Mesodermal cell (in vitro differentiated cells): ENCODE measurements at regions not wholly inside any gene's neighbourhood (a gene's known extent, or its start where the extent isn't known, plus 50 kb on each side); places are given as distances from the start of the nearest gene placed in this dataset.

ENCODE experiments used
- H3K27ac ChIP-seq: 2 replicates; pipeline ENCODE4 v1.7.0; 2013; ENCODE audit warnings: mild to moderate bottlenecking, low read depth, low read length, moderate library complexity; ENCODE audit not compliant: severe bottlenecking
- H3K36me3 ChIP-seq: 2 replicates; pipeline ENCODE4 v1.7.1; 2013; ENCODE audit warnings: mild to moderate bottlenecking, low read length, moderate library complexity; ENCODE audit not compliant: control insufficient read depth, insufficient read depth
- H3K4me1 ChIP-seq: one replicate; pipeline ENCODE4 v1.7.1; 2013; ENCODE audit warnings: mild to moderate bottlenecking, low read length; ENCODE audit not compliant: insufficient read depth, control insufficient read depth, poor library complexity, severe bottlenecking
- H3K4me3 ChIP-seq: 2 replicates; pipeline ENCODE4 v1.7.0; 2013; ENCODE audit warnings: low read length, control low read depth, mild to moderate bottlenecking; ENCODE audit not compliant: insufficient read depth, poor library complexity, severe bottlenecking; ENCODE audit errors: extremely low read depth
- H3K9me3 ChIP-seq: 2 replicates; pipeline ENCODE4 v1.7.1; 2013; ENCODE audit warnings: mild to moderate bottlenecking, low read length, moderate library complexity; ENCODE audit not compliant: control insufficient read depth
- WGBS, 2 experiments: methylation state at CpG; one replicate each; pipeline ENCODE4 v1.1.5; 2013; ENCODE audit warnings: missing lambda C conversion rate in 2 of 2; ENCODE audit not compliant: insufficient coverage in 2 of 2; 5-methylcytosine and 5-hydroxymethylcytosine counted together

DNA sequence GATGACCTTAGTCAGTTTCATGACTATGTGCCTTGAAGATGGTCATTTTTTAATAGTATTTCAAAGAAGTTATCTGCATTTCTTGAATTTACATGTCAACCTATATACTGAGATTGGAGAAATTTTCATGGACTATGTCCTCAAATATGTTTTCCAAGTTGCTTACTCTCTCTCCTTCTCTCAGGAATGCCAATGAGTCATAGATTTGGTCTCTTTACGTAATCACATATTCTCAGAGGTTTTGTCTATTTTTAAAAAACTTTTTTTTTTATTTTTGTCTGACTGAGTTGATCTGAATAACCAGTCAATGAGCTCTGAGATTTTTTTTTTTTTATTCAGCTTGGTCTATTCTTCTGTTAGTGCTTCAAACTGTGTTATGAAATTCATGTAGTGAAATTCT is 374.7 kb upstream of the GRIN3A start:
- no peak overlapping the region for H3K27ac ChIP-seq
- WGBS, 2 experiments = no CpG with 5 or more reads among the region's 1 CpG
- no peaks in the 10 kb centered on the region for H3K36me3 ChIP-seq
- H3K9me3 ChIP-seq = peaks cover 19% of the 10 kb centered on the region
- H3K4me1 ChIP-seq = no peaks in the 10 kb centered on the region
- H3K4me3 ChIP-seq = no peak overlapping the region

DNA sequence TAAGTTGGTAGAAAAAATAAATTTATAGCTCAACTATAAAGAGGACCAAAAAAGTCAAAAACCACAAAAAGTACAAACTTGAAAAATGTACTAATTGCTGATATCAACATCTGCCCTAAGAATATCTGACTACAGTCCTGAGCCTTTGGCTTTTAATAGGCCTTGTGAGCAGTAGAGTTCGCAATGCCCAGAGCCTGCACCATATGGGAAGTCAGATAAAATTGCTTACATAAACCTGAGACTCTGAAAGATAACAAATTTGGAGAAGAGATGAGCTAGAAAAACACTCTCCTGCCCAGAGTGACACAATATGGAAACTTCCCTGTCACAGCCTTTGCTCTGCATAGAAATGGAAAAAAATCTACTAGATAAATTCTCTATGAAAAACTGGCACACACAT is 368.0 kb upstream of the GRIN3A start:
- WGBS, 2 experiments = no CpG with 5 or more reads among the region's 1 CpG
- H3K36me3 ChIP-seq = no peaks in the 10 kb centered on the region
- H3K9me3 ChIP-seq = peaks cover 6% of the 10 kb centered on the region
- no peak overlapping the region for H3K4me3 ChIP-seq
- no peaks in the 10 kb centered on the region for H3K4me1 ChIP-seq
- no peak overlapping the region for H3K27ac ChIP-seq

DNA sequence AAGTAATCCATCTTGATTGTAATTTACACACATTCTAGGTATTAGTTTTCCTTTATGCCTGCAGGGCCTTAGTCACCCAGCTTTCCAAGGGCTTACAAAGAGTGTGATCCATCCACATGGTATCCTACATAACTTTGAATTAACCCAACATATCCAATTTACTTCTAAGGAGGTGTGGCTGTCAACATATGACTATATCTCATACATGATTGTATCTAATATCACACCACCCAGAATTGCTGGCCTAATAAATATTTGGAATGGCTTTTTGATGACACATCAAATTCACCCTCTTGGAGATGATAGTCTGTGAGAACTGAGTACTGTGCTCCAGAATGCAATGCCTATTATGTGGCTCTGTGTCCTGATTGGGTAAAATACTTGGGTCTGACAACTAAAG is 363.3 kb upstream of the GRIN3A start:
- Histone ChIP-seq H3K4me3 (no peak overlapping the region), H3K27ac (no peak overlapping the region), H3K9me3 (no peaks in the 10 kb centered on the region), H3K4me1 (no peaks in the 10 kb centered on the region), H3K36me3 (no peaks in the 10 kb centered on the region)

DNA sequence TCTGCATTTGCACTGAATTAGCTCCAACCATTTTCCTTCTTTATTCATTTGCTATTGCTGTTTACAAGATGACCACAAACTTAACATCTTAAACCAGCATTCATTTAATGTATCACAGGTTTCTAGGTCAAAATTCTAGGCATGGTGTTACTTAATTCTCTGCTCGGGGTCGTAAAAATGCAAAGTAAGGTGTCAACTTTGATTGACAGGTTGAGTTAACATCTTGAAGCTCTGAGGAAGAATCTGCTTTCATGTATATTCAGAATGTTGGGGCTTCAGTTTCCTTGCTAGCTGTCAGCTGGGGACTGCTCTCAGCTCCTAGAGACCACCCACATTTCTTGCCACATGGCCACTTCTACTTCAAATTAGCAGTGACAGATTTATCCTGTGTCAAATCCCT is 348.7 kb upstream of the GRIN3A start:
- Histone ChIP-seq H3K4me3 (no peak overlapping the region), H3K36me3 (no peaks in the 10 kb centered on the region), H3K9me3 (no peaks in the 10 kb centered on the region), H3K4me1 (no peaks in the 10 kb centered on the region), H3K27ac (no peak overlapping the region)
- WGBS, 2 experiments = 30% methylated on average over 2 of the region's 2 CpGs; no CpG with 5 or more reads in 1 of the 2 experiments

DNA sequence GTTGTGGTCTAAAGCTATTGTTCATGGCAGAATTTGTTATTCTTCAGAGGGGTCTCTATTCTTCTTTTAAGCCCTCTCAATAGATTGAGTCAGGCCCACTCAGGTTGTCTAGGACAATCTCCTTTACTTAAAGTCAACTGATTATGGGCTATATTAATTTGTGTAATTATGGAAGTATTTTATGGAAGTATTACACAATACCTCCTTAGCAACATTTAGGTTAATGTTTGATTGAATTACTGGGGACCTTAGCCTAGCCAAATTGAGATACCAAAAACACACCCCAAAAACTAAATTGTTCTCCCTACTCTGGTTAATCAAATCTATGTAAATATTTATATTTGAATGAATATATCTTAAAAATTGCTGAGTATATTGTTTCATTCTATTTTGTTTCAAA is 347.1 kb upstream of the GRIN3A start:
- no peak overlapping the region for H3K4me3 ChIP-seq
- no peaks in the 10 kb centered on the region for H3K36me3 ChIP-seq
- no peaks in the 10 kb centered on the region for H3K9me3 ChIP-seq
- H3K4me1 ChIP-seq = no peaks in the 10 kb centered on the region
- no peak overlapping the region for H3K27ac ChIP-seq

DNA sequence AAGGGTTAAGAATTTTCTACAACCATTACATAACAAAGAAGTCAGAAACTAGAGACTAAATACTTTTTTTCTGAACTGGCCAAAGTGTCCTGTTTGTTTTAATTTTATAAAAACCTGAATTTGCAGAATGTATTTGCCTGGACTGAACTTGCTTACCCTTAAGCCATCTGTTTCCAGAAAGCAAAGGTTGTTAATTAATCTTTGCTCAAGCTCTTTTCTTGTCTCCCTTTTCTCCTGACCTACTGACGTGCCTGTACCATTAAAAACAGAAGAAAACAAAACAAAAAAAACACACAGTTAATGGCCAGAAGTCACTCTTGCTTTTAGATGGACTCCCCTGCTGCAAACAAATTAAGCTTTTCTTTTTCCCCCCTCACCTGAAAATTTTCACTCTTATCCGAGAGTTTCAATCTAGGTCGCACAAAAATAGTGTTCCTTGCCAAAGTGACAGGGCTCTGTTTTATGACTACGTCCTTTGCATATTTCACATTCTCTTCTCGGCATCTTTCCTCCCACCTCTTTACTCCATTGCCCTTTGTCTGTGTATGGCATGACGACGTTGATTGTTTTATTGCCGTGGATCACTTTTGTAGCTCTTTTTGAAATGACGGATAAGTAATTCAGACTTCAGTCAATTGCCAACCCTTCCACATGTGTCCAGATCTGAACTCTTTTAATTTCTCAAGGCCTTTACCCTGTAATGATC is 333.8 kb upstream of the GRIN3A start:
- 74 to 80% methylated on average over 8 to 9 of the region's 9 CpGs for WGBS, 2 experiments
- Histone ChIP-seq H3K27ac (no peak overlapping the region), H3K9me3 (peaks cover 6% of the 10 kb centered on the region), H3K4me1 (no peaks in the 10 kb centered on the region), H3K36me3 (no peaks in the 10 kb centered on the region), H3K4me3 (no peak overlapping the region)

DNA sequence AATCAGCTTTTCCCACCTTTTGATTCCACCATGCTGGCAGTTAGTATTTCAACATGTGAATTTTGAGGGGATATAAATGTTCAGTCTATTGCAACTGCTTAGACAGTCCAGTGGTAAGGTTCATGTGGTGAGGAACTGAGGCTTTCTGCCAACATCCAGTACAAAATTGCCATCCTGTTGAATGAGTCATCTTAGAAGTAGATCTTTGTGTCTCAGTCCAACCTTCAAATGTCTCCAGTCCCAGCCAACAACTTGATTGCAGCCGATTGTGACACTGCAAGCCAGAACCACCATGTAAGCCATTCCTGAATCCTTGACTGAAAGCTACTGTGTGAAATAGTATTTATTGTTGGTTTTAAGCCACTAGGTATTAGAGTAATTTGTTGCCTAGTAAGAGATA is 331.5 kb upstream of the GRIN3A start:
- no peaks in the 10 kb centered on the region for H3K36me3 ChIP-seq
- H3K4me3 ChIP-seq = no peak overlapping the region
- no peaks in the 10 kb centered on the region for H3K4me1 ChIP-seq
- no peak overlapping the region for H3K27ac ChIP-seq
- 100% methylated on average over 1 of the region's 1 CpG; no CpG with 5 or more reads in 1 of the 2 experiments for WGBS, 2 experiments
- H3K9me3 ChIP-seq = peaks cover 12% of the 10 kb centered on the region

DNA sequence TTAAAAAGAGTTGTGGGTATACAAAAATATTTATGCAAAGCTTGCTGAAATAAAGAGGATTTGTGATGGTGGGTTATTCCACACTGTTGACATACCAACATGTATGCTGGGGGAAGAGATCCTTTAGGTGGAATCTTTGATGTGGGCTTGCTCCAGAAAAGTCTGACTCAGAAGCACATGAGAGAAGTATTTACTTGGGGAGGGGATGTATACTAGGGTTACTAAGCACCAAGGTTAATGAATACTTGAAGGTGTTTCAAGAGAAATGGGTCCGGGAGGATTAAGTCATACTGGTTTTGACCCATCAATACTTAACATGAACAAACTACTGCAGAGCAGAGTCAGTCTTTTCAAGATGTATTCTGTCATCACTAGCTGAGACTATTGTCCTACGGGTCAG is 316.4 kb upstream of the GRIN3A start:
- Histone ChIP-seq H3K9me3 (peaks cover 6% of the 10 kb centered on the region), H3K4me1 (no peaks in the 10 kb centered on the region), H3K4me3 (no peak overlapping the region), H3K27ac (no peak overlapping the region), H3K36me3 (no peaks in the 10 kb centered on the region)
- 75% methylated on average over 1 of the region's 2 CpGs; no CpG with 5 or more reads in 1 of the 2 experiments for WGBS, 2 experiments

DNA sequence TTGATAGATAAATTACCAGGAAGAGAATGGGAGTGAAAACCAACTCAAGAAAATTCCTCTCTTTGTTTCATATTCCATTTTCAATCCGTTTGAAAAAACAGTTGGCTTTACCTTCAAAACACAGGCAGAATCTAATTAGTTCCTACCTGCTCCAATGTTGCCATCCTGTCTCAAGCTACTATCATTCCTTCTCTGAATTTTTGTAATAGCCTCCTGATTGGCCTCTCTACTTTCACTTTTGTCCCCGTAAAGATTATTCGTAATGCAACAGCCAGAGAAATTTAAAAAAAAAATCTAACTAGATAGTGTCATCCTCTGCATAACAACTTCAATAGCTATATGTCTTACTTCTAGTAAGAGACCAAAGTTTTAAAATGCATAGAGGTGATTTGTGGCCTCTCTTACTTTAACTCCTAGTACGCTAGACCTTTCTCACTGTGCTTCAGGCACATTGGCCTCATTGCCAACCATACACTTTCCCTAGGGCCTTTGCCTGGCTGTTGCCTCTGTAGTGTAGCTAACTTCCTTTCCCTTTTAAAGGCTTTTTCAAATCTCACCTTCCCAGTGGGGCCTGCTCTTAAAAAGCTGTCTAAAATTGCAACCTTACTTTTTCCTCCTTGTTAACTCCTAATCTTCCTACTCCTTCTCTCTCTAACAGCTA is 311.3 kb upstream of the GRIN3A start:
- Histone ChIP-seq H3K9me3 (peaks cover 15% of the 10 kb centered on the region), H3K27ac (no peak overlapping the region), H3K36me3 (no peaks in the 10 kb centered on the region), H3K4me1 (no peaks in the 10 kb centered on the region), H3K4me3 (no peak overlapping the region)
- WGBS, 2 experiments = 89 to 100% methylated on average over 2 of the region's 4 CpGs

DNA sequence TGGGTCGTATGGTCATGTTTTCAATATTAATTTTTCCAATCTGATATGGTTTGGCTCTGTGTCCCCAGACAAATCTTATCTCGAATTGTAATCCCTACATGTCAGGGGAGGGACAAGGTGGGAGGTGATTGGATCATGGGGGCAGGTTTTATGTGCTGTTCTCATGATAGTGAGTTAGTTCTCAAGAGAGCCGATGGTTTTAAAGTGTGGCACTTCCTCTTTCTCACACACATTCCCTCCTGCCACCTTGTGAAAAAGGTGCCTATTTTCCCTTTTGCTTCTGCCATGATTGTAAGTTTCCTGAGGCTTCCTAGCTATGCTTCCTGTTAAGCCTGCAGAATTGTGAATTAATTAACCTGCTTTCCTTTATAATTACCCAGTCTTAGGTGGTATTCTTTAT is 309.1 kb upstream of the GRIN3A start:
- H3K36me3 ChIP-seq = no peaks in the 10 kb centered on the region
- WGBS, 2 experiments = 60 to 67% methylated on average over 1 of the region's 3 CpGs
- H3K27ac ChIP-seq = no peak overlapping the region
- H3K4me3 ChIP-seq = no peak overlapping the region
- H3K9me3 ChIP-seq = peaks cover 15% of the 10 kb centered on the region
- H3K4me1 ChIP-seq = no peaks in the 10 kb centered on the region

DNA sequence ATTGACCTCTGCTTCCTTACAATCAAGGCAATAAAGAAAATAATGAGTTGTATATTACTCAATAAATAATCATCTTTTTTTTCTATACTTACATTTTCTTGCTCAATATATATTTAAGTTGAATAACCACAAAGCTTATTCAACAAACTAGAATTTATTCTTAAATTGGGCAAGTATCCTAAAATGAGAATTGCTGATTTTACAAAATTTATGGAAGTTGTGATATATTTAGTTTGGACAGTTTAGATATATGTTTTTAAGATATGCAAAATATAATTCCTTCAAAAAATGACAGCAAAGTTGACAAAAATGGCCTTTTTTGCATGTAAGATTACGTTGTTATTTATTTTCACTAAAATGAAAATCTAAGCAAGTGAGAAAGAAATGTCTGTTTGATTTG is 305.7 kb upstream of the GRIN3A start:
- H3K4me1 ChIP-seq = no peaks in the 10 kb centered on the region
- no peak overlapping the region for H3K4me3 ChIP-seq
- H3K27ac ChIP-seq = no peak overlapping the region
- no peaks in the 10 kb centered on the region for H3K36me3 ChIP-seq
- WGBS, 2 experiments = no CpG with 5 or more reads among the region's 1 CpG
- peaks cover 15% of the 10 kb centered on the region for H3K9me3 ChIP-seq
